Sigmoid colon (tissue), 6 donors: ENCODE measurements at regions not wholly inside any gene's neighbourhood (a gene's known extent, or its start where the extent isn't known, plus 50 kb on each side); places are given as distances from the start of the nearest gene placed in this dataset.

Experiments
- DNase-seq: peaks from one replicate; pipeline ENCODE4 v3.0.0-alpha.2; 2019
- H3K27ac ChIP-seq, 4 donors: fragments of 200-600 bp; sonication (generic); one replicate each; pipeline ENCODE4 v1.5.1; 2016 to 2019; ENCODE audit warnings: mild to moderate bottlenecking in 1 of 4
- H3K27me3 ChIP-seq, 3 donors: fragments of 200-600 bp; sonication (generic); one replicate each; pipeline ENCODE4 v1.5.1; 2019; ENCODE audit warnings: mild to moderate bottlenecking in 1 of 3
- H3K36me3 ChIP-seq, 4 donors: fragments of 200-600 bp; sonication (generic); one replicate each; pipeline ENCODE4 v1.5.1; 2016 to 2019
- H3K4me1 ChIP-seq, 4 donors: fragments of 200-600 bp; sonication (generic); one replicate each; pipeline ENCODE4 v1.5.1; 2017 to 2019
- H3K4me3 ChIP-seq, 4 donors: fragments of 200-600 bp; sonication (generic); one replicate each; pipeline ENCODE4 v1.5.1; 2017 to 2019; ENCODE audit warnings: mild to moderate bottlenecking in 2 of 4, moderate library complexity in 1 of 4
- H3K9me3 ChIP-seq, 4 donors: fragments of 200-600 bp in 3 of 4; sonication (generic) in 3 of 4; one replicate each; pipeline versions ENCODE4 v1.5.1 to v1.6.1; 2013 to 2019
- EP300 ChIP-seq, 4 donors: sonication (generic); formaldehyde crosslinking; IDR thresholded peaks; one replicate each; pipeline ENCODE4 v1.6.1; 2017; ENCODE audit warnings: antibody characterized with exemption in 4 of 4
- POLR2A ChIP-seq, 2 donors: fragments of 450-650 bp; IDR thresholded peaks; one replicate each; pipeline ENCODE4 v1.6.1; 2016; ENCODE audit warnings: antibody characterized with exemption in 2 of 2, mild to moderate bottlenecking in 2 of 2, moderate library complexity in 2 of 2
- POLR2AphosphoS5 ChIP-seq, 4 donors: sonication (generic); formaldehyde crosslinking; IDR thresholded peaks; one replicate each; pipeline ENCODE4 v1.6.1; 2017; ENCODE audit warnings: antibody characterized with exemption in 4 of 4
- WGBS, 2 donors: extraction: QIAGEN DNeasy Blood & Tissue Kit; methylation state at CpG; one replicate each; pipeline ENCODE4 v1.1.7; 2013; 5-methylcytosine and 5-hydroxymethylcytosine counted together
- intact Hi-C: fragments of 100-400 bp; cut with DNase I; formaldehyde crosslinking; loops from one replicate; pipeline ENCODE4 v1.15.1; 2023
- TF ChIP-seq, protein P1 (sequence below), 4 experiments: fragments of 450-650 bp in 3 of 4; fragments of 200-600 bp in 1 of 4; IDR thresholded peaks; one replicate each; pipeline ENCODE4 v1.5.1; 2016 to 2019; ENCODE audit warnings: antibody characterized with exemption in 4 of 4, mild to moderate bottlenecking in 3 of 4, moderate library complexity in 2 of 4
- donor health status: healthy with polysubstance abuse.
- donor health status: healthy.

DNA sequence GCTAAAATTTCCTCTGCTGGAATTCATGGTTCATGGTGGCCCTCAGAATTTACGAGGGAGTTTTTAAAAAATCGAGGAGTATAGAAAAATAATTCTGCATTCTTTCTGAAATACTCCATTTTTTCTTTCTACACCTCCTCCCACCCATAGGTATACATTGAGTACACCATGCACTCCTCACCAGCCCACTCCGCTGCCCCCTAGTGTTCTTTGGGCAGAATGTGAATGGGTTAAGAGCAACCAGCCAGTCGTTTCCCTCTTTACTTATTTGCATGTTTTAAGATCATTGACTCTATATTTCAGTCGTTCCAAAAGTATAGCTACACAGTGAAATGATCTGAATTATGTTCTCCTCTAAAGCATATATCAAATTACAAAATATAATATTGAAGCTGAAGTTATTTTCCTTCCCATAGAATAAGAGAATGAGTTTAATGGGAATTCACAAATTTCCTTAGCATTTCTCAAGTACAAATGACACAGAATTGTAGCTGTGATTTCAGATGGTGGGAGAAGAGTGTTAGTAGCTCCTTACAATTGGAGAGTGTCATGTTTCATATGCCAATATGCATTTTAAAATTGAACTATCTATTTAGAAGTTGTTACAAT, 977.7 kb upstream of the SLC35B3 start:
- no peak overlapping the region for H3K4me3 ChIP-seq
- DNase-seq: no peak
- no peaks in the 10 kb centered on the region for H3K9me3 ChIP-seq
- no peaks in the 10 kb centered on the region for H3K27me3 ChIP-seq
- H3K27ac ChIP-seq: no peak overlapping the region
- WGBS, 2 donors: 23 to 28% methylated on average over 5 of the region's 5 CpGs
- H3K4me1 ChIP-seq: no peaks in the 10 kb centered on the region
- no peaks in the 10 kb centered on the region for H3K36me3 ChIP-seq
- TF ChIP-seq, protein P1, sequence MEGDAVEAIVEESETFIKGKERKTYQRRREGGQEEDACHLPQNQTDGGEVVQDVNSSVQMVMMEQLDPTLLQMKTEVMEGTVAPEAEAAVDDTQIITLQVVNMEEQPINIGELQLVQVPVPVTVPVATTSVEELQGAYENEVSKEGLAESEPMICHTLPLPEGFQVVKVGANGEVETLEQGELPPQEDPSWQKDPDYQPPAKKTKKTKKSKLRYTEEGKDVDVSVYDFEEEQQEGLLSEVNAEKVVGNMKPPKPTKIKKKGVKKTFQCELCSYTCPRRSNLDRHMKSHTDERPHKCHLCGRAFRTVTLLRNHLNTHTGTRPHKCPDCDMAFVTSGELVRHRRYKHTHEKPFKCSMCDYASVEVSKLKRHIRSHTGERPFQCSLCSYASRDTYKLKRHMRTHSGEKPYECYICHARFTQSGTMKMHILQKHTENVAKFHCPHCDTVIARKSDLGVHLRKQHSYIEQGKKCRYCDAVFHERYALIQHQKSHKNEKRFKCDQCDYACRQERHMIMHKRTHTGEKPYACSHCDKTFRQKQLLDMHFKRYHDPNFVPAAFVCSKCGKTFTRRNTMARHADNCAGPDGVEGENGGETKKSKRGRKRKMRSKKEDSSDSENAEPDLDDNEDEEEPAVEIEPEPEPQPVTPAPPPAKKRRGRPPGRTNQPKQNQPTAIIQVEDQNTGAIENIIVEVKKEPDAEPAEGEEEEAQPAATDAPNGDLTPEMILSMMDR (IDR thresholded peaks at IDR 0.05): peak in 2 of 4 experiments; percentile 19 to 23
- no peak for TF ChIP-seq EP300 (IDR thresholded peaks at IDR 0.05)
- TF ChIP-seq POLR2AphosphoS5 (IDR thresholded peaks at IDR 0.05): no peak
- no peak for TF ChIP-seq POLR2A (IDR thresholded peaks at IDR 0.05)
- intact Hi-C loops: no loop called here

DNA sequence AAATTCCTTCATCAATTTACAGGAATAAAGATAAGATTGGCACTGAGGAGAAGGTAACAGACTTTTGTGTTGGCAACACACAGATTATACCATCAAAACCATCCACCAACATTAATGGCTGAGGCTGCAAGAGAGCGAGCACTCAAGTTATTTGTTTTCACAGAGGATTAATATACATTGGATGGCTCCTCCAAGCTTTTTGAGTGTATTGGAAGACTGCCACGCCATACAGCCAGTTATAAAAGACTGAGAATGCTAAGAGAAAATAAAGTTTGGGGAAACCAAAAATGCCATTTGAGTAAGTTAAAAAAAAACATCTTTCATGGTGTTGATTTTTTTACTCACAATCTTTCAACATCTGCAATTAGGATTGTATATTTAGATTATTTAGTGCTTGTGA, 973.8 kb upstream of the SLC35B3 start:
- intact Hi-C loops: no loop called here
- no peaks in the 10 kb centered on the region for H3K36me3 ChIP-seq
- H3K27me3 ChIP-seq: no peaks in the 10 kb centered on the region
- DNase-seq: no peak
- H3K4me1 ChIP-seq: no peaks in the 10 kb centered on the region
- H3K27ac ChIP-seq: no peak overlapping the region
- 67 to 74% methylated on average over 2 of the region's 2 CpGs for WGBS, 2 donors
- no peak for TF ChIP-seq EP300 (IDR thresholded peaks at IDR 0.05)
- TF ChIP-seq, protein P1 (IDR thresholded peaks at IDR 0.05): no peak
- no peak for TF ChIP-seq POLR2A (IDR thresholded peaks at IDR 0.05)
- TF ChIP-seq POLR2AphosphoS5 (IDR thresholded peaks at IDR 0.05): no peak
- H3K4me3 ChIP-seq: no peak overlapping the region
- no peaks in the 10 kb centered on the region for H3K9me3 ChIP-seq

DNA sequence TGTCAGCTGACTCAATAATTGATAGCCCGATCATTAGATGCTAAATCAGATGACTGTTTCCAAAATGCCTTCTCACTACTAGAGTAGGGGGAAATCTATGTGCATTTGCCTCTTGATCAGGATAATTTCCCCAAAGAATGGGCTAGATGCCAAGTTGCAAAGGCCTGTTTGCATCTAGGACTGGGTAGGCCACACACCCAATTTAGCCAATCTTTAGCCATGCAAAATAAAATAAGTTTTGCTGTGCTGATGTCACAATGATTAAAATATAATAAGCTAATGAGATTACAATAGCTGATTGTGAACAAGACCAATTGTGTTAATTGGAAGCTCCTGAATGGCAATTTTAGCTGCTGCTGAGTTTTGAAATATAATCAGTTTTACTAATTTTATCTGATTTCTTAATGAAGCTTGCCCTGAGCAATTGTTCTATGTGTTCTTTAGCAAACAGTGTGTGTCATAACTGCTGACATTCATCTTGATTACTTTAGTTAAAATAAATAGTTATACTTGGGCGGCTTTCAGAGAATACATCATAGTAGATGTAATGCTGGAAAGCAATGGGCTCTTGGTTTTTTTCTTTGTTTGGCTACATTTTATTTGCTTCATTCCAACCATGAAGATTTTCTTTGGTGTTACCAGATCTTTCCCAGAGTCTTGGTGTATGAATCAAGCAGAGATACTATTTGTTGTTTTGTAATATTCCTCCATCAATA, 973.2 kb upstream of the SLC35B3 start:
- H3K36me3 ChIP-seq: no peaks in the 10 kb centered on the region

DNA sequence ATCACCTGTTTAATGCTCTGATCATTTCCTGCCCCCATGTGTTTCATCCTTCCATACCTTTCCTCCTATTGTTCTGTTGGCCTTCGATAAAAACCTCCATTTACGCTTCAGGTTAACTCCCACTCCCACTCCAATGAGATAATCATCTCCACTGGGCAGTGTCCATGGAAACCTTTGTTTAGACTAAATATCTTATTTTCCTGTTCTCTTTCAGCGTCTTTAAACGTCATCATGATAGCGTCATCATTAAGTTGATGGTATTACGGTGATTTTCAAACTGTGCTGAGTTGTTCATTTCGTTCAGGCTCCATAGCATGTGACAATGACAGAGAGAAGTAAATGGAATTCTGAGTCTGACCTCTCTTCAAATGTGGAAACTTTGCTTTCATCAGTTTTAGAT, 970.5 kb upstream of the SLC35B3 start:
- DNase-seq: no peak
- TF ChIP-seq, protein P1 (IDR thresholded peaks at IDR 0.05): no peak
- TF ChIP-seq POLR2AphosphoS5 (IDR thresholded peaks at IDR 0.05) (no peak), POLR2A (IDR thresholded peaks at IDR 0.05) (no peak), EP300 (IDR thresholded peaks at IDR 0.05) (no peak)
- no peaks in the 10 kb centered on the region for H3K4me1 ChIP-seq

More for the DNA sequence above, 973.2 kb upstream of the SLC35B3 start:
- intact Hi-C loops: no loop called here
- TF ChIP-seq, protein P1 (IDR thresholded peaks at IDR 0.05): no peak
- TF ChIP-seq POLR2AphosphoS5 (IDR thresholded peaks at IDR 0.05): no peak
- no peak for TF ChIP-seq EP300 (IDR thresholded peaks at IDR 0.05)
- TF ChIP-seq POLR2A (IDR thresholded peaks at IDR 0.05): no peak
- Histone ChIP-seq H3K27me3 (no peaks in the 10 kb centered on the region), H3K27ac (no peak overlapping the region), H3K4me1 (no peaks in the 10 kb centered on the region), H3K4me3 (no peak overlapping the region), H3K9me3 (no peaks in the 10 kb centered on the region)
- DNase-seq: no peak
- 76 to 86% methylated on average over 2 of the region's 2 CpGs for WGBS, 2 donors

More for the DNA sequence above, 970.5 kb upstream of the SLC35B3 start:
- intact Hi-C loops: no loop called here
- WGBS, 2 donors: 74 to 87% methylated on average over 7 of the region's 7 CpGs
- Histone ChIP-seq H3K9me3 (no peaks in the 10 kb centered on the region), H3K27ac (no peak overlapping the region), H3K4me3 (no peak overlapping the region), H3K27me3 (no peaks in the 10 kb centered on the region), H3K36me3 (no peaks in the 10 kb centered on the region)
